Naive B cell (primary cell): ENCODE measurements at regions not wholly inside any gene's neighbourhood (a gene's known extent, or its start where the extent isn't known, plus 50 kb on each side); places are given as distances from the start of the nearest gene placed in this dataset.

Source experiments
- ATAC-seq, 2 donors: fragments of 150-1000 bp; cut with Tn5 transposase; 2 replicates each; pipeline ENCODE4 v1.10.0; 2021; ENCODE audit warnings: low read depth in 2 of 2, mild to moderate bottlenecking in 2 of 2, moderate library complexity in 2 of 2
- DNase-seq: peaks from one replicate; pipeline ENCODE4 v3.0.0; 2022
- H3K27ac Mint-ChIP-seq, 6 donors: one replicate each; pipeline ENCODE4 v1.8.0; 2020 to 2022; ENCODE audit warnings: mild to moderate bottlenecking in 6 of 6, mixed read lengths in 6 of 6, moderate library complexity in 5 of 6, inconsistent platforms in 2 of 6
- H3K27me3 Mint-ChIP-seq, 3 donors: one replicate each; pipeline ENCODE4 v1.8.0; 2021 to 2022; ENCODE audit warnings: mixed read lengths in 3 of 3, mild to moderate bottlenecking in 1 of 3
- H3K36me3 Mint-ChIP-seq, 2 donors: one replicate each; pipeline ENCODE4 v1.8.0; 2020 to 2022; ENCODE audit warnings: mixed read lengths in 2 of 2, inconsistent platforms in 1 of 2, mild to moderate bottlenecking in 1 of 2
- H3K4me1 Mint-ChIP-seq, 3 donors: one replicate each; pipeline ENCODE4 v1.8.0; 2020 to 2022; ENCODE audit warnings: mixed read lengths in 3 of 3, inconsistent platforms in 1 of 3, mild to moderate bottlenecking in 1 of 3, moderate library complexity in 1 of 3
- H3K4me3 Mint-ChIP-seq, 8 donors: one replicate each; pipeline ENCODE4 v1.8.0; 2020 to 2022; ENCODE audit warnings: mild to moderate bottlenecking in 8 of 8, mixed read lengths in 8 of 8, moderate library complexity in 8 of 8, inconsistent platforms in 2 of 8
- H3K9me3 Mint-ChIP-seq, 7 donors: one replicate each; pipeline ENCODE4 v1.8.0; 2020 to 2022; ENCODE audit warnings: mixed read lengths in 7 of 7, mild to moderate bottlenecking in 5 of 7, inconsistent platforms in 2 of 7, moderate library complexity in 1 of 7

GRCh38 chr2:120785228-120785966 is 49.7 kb downstream of the GLI2 start:
- H3K27me3 Mint-ChIP-seq = no peaks in the 10 kb centered on the region
- peaks cover 0 to 1% (median 0%) of the 10 kb centered on the region in 7 donors for H3K9me3 Mint-ChIP-seq
- H3K4me3 Mint-ChIP-seq = peak overlapping the region in 1 of 8 donors; percentile 68
- no peak overlapping the region for H3K27ac Mint-ChIP-seq
- ATAC-seq (no peak), DNase-seq (no peak)
- no peaks in the 10 kb centered on the region for H3K36me3 Mint-ChIP-seq
- H3K4me1 Mint-ChIP-seq = no peaks in the 10 kb centered on the region

GRCh38 chr2:120786038-120786960 is 50.6 kb downstream of the GLI2 start:
- Mint-ChIP-seq H3K9me3 (peaks cover 0 to 1% (median 0%) of the 10 kb centered on the region in 7 donors), H3K4me3 (no peak overlapping the region), H3K36me3 (no peaks in the 10 kb centered on the region), H3K4me1 (no peaks in the 10 kb centered on the region), H3K27ac (no peak overlapping the region), H3K27me3 (no peaks in the 10 kb centered on the region)
- ATAC-seq = no peak
- no peak for DNase-seq

- ATAC-seq = no peak
- no peaks in the 10 kb centered on the region for H3K36me3 Mint-ChIP-seq
- no peak overlapping the region for H3K4me3 Mint-ChIP-seq
- DNase-seq = no peak
- no peaks in the 10 kb centered on the region for H3K4me1 Mint-ChIP-seq
- H3K27ac Mint-ChIP-seq = peak overlapping the region in 1 of 6 donors; percentile 18
- H3K27me3 Mint-ChIP-seq = peaks cover 0 to 4% (median 0%) of the 10 kb centered on the region in 3 donors
- peaks cover 0 to 1% (median 0%) of the 10 kb centered on the region in 7 donors for H3K9me3 Mint-ChIP-seq
These were observed 51.6 kb downstream of the GLI2 start for GRCh38 chr2:120787111-120787821.

GRCh38 chr2:120787822-120788700 is 52.4 kb downstream of the GLI2 start:
- Mint-ChIP-seq H3K9me3 (peaks cover 0 to 1% (median 0%) of the 10 kb centered on the region in 7 donors), H3K4me1 (no peaks in the 10 kb centered on the region), H3K36me3 (no peaks in the 10 kb centered on the region), H3K4me3 (no peak overlapping the region), H3K27ac (no peak overlapping the region), H3K27me3 (peaks cover 0 to 4% (median 0%) of the 10 kb centered on the region in 3 donors)
- ATAC-seq = no peak
- no peak for DNase-seq

- DNase-seq (no peak), ATAC-seq (no peak)
- Mint-ChIP-seq H3K4me1 (no peaks in the 10 kb centered on the region), H3K27me3 (peaks cover 0 to 4% (median 0%) of the 10 kb centered on the region in 3 donors), H3K9me3 (peaks cover 0 to 1% (median 0%) of the 10 kb centered on the region in 7 donors), H3K36me3 (no peaks in the 10 kb centered on the region), H3K4me3 (no peak overlapping the region), H3K27ac (peak overlapping the region in 1 of 6 donors; percentile 16)
These were observed 55.7 kb downstream of the GLI2 start for GRCh38 chr2:120791243-120791961.

- DNase-seq (no peak), ATAC-seq (no peak)
- Mint-ChIP-seq H3K27ac (no peak overlapping the region), H3K4me3 (no peak overlapping the region), H3K4me1 (no peaks in the 10 kb centered on the region), H3K27me3 (peaks cover 0 to 4% (median 0%) of the 10 kb centered on the region in 3 donors), H3K9me3 (peaks cover 0 to 1% (median 0%) of the 10 kb centered on the region in 7 donors), H3K36me3 (no peaks in the 10 kb centered on the region)
These were observed 56.3 kb downstream of the GLI2 start for GRCh38 chr2:120791962-120792297.

- no peak overlapping the region for H3K4me3 Mint-ChIP-seq
- H3K4me1 Mint-ChIP-seq = no peaks in the 10 kb centered on the region
- H3K27me3 Mint-ChIP-seq = peaks cover 0 to 4% (median 0%) of the 10 kb centered on the region in 3 donors
- no peak for DNase-seq
- no peak overlapping the region for H3K27ac Mint-ChIP-seq
- ATAC-seq = no peak
- H3K36me3 Mint-ChIP-seq = no peaks in the 10 kb centered on the region
- no peaks in the 10 kb centered on the region for H3K9me3 Mint-ChIP-seq
These were observed 58.2 kb downstream of the GLI2 start for GRCh38 chr2:120793682-120794403.

- no peaks in the 10 kb centered on the region for H3K4me1 Mint-ChIP-seq
- no peak overlapping the region for H3K27ac Mint-ChIP-seq
- no peaks in the 10 kb centered on the region for H3K9me3 Mint-ChIP-seq
These were observed 59.0 kb downstream of the GLI2 start for GRCh38 chr2:120794716-120795115.

GRCh38 chr2:120796094-120796493 is 60.4 kb downstream of the GLI2 start:
- no peak overlapping the region for H3K4me3 Mint-ChIP-seq
- no peaks in the 10 kb centered on the region for H3K9me3 Mint-ChIP-seq
- ATAC-seq (no peak), DNase-seq (no peak)
- no peak overlapping the region for H3K27ac Mint-ChIP-seq
- H3K4me1 Mint-ChIP-seq = no peaks in the 10 kb centered on the region
- peaks cover 0 to 4% (median 0%) of the 10 kb centered on the region in 3 donors for H3K27me3 Mint-ChIP-seq
- H3K36me3 Mint-ChIP-seq = no peaks in the 10 kb centered on the region

More at GRCh38 chr2:120794716-120795115, 59.0 kb downstream of the GLI2 start:
- ATAC-seq (no peak), DNase-seq (no peak)
- Mint-ChIP-seq H3K4me3 (no peak overlapping the region), H3K27me3 (peaks cover 0 to 4% (median 0%) of the 10 kb centered on the region in 3 donors), H3K36me3 (no peaks in the 10 kb centered on the region)

GRCh38 chr2:120797421-120798221 is 62.0 kb downstream of the GLI2 start:
- no peak overlapping the region for H3K4me3 Mint-ChIP-seq
- no peak overlapping the region for H3K27ac Mint-ChIP-seq
- H3K9me3 Mint-ChIP-seq = no peaks in the 10 kb centered on the region
- no peak for ATAC-seq
- no peak for DNase-seq
- H3K27me3 Mint-ChIP-seq = no peaks in the 10 kb centered on the region
- no peaks in the 10 kb centered on the region for H3K4me1 Mint-ChIP-seq
- H3K36me3 Mint-ChIP-seq = no peaks in the 10 kb centered on the region

GRCh38 chr2:120798567-120799247 is 63.0 kb downstream of the GLI2 start:
- no peaks in the 10 kb centered on the region for H3K36me3 Mint-ChIP-seq
- ATAC-seq (no peak), DNase-seq (no peak)
- H3K9me3 Mint-ChIP-seq = no peaks in the 10 kb centered on the region
- no peak overlapping the region for H3K4me3 Mint-ChIP-seq
- no peaks in the 10 kb centered on the region for H3K4me1 Mint-ChIP-seq
- no peaks in the 10 kb centered on the region for H3K27me3 Mint-ChIP-seq
- no peak overlapping the region for H3K27ac Mint-ChIP-seq
